Esophagus squamous epithelium (tissue), 5 donors: ENCODE measurements at regions not wholly inside any gene's neighbourhood (a gene's known extent, or its start where the extent isn't known, plus 50 kb on each side); places are given as distances from the start of the nearest gene placed in this dataset.

Experiments
- DNase-seq: peaks from one replicate; lab custom pipeline; 2025; lab: John Stamatoyannopoulos, UW
- H3K27ac ChIP-seq, 4 donors: fragments of 200-600 bp; sonication (generic); one replicate each; pipeline ENCODE4 v1.5.1; 2016 to 2019; ENCODE audit warnings: mild to moderate bottlenecking in 1 of 4
- H3K27me3 ChIP-seq, 4 donors: fragments of 200-600 bp; sonication (generic); 1 replicate in 3 of 4; 2 replicates in 1 of 4; pipeline versions ENCODE4 v1.5.1 to v1.6.0; 2017 to 2021; ENCODE audit warnings: antibody characterized with exemption in 1 of 4
- H3K36me3 ChIP-seq, 3 donors: fragments of 200-600 bp; sonication (generic); one replicate each; pipeline ENCODE4 v1.5.1; 2016 to 2019
- H3K4me1 ChIP-seq, 3 donors: fragments of 200-600 bp; sonication (generic); one replicate each; pipeline ENCODE4 v1.5.1; 2017 to 2019
- H3K4me3 ChIP-seq, 4 donors: fragments of 200-600 bp; sonication (generic); 1 replicate in 3 of 4; 2 replicates in 1 of 4; pipeline ENCODE4 v1.5.1; 2016 to 2019; ENCODE audit warnings: mild to moderate bottlenecking in 2 of 4, moderate library complexity in 1 of 4
- H3K9me3 ChIP-seq, 3 donors: fragments of 200-600 bp; sonication (generic); one replicate each; pipeline ENCODE4 v1.5.1; 2016 to 2019
- CTCF ChIP-seq, 6 experiments: fragments of 450-650 bp in 4 of 6; fragments of 200-600 bp in 2 of 6; sonication (generic) in 2 of 6; IDR thresholded peaks; one replicate each; pipeline ENCODE4 v1.5.1; 2016 to 2019; ENCODE audit warnings: antibody characterized with exemption in 6 of 6, mild to moderate bottlenecking in 4 of 6, moderate library complexity in 4 of 6
- POLR2A ChIP-seq, 4 donors: fragments of 450-650 bp; IDR thresholded peaks; one replicate each; pipeline ENCODE4 v1.6.1; 2017; ENCODE audit warnings: antibody characterized with exemption in 4 of 4, mild to moderate bottlenecking in 4 of 4, moderate library complexity in 3 of 4
- WGBS, 2 donors: methylation state at CpG; one replicate each; pipeline ENCODE4 v1.1.5; 2018; 5-methylcytosine and 5-hydroxymethylcytosine counted together
- intact Hi-C: fragments of 100-400 bp; cut with DNase I; formaldehyde crosslinking; loops from one replicate; pipeline ENCODE4 v1.15.0; 2022
- small RNA-seq, 4 donors: library from RNA; depleted of rRNA; stranded (forward); fragments of <200 nt; gene quantifications; one replicate each; pipeline ENCODE3, GENCODE V24; 2016
- donor health status: DM: yes; HTN: yes; CAD: no.

GRCh38 chr9:24602693-24603352 is 57.1 kb upstream of the IZUMO3 start:
- TF ChIP-seq POLR2A (IDR thresholded peaks at IDR 0.05) (no peak), CTCF (IDR thresholded peaks at IDR 0.05) (no peak)
- H3K4me3 ChIP-seq, result no peak overlapping the region
- no peaks in the 10 kb centered on the region for H3K36me3 ChIP-seq
- DNase-seq, result no peak
- no peak overlapping the region for H3K27ac ChIP-seq
- intact Hi-C loops, result no loop called here
- H3K4me1 ChIP-seq, result no peaks in the 10 kb centered on the region
- no peaks in the 10 kb centered on the region for H3K27me3 ChIP-seq
- 52 to 53% methylated on average over 4 of the region's 4 CpGs for WGBS, 2 donors
- no peaks in the 10 kb centered on the region for H3K9me3 ChIP-seq

Small RNA genes lying in the stretch of these regions (small RNA-seq; reads per million reads assigned to genes)
- gene RMRPP5, result 0 reads per million in 4 donors
